ENCODE measurements at regions not wholly inside any gene's neighbourhood (a gene's known extent, or its start where the extent isn't known, plus 50 kb on each side); places are given as distances from the start of the nearest gene placed in this dataset.

- no peak overlapping the region for H3K9ac ChIP-seq (ENCODE audit: low read length)
- no peak overlapping the region for H3K27ac ChIP-seq (ENCODE audit: low read depth, low read length)
- H3K9me3 ChIP-seq (ENCODE audit: low read length) = no peaks in the 10 kb centered on the region
- no peak overlapping the region for H3K4me3 ChIP-seq (ENCODE audit: low read depth in 1 of 2, low read length in 2 of 2)
- peaks cover 4% of the 10 kb centered on the region for H3K4me1 ChIP-seq (ENCODE audit: insufficient read depth, low read length)
- H3K27me3 ChIP-seq (ENCODE audit: control insufficient read depth in 1 of 2, insufficient read depth in 2 of 2, low read length in 2 of 2) = no peaks in the 10 kb centered on the region
- H3K36me3 ChIP-seq (ENCODE audit: insufficient read depth, low read length) = no peaks in the 10 kb centered on the region
Measured at GRCh38 chr9:118962426-118962825, 406.8 kb downstream of the BRINP1 start.

GRCh38 chr9:118963674-118964073, 405.6 kb downstream of the BRINP1 start:
- Histone ChIP-seq H3K9me3 (ENCODE audit: low read length) (no peaks in the 10 kb centered on the region), H3K36me3 (ENCODE audit: insufficient read depth, low read length) (no peaks in the 10 kb centered on the region), H3K27me3 (ENCODE audit: control insufficient read depth in 1 of 2, insufficient read depth in 2 of 2, low read length in 2 of 2) (no peaks in the 10 kb centered on the region), H3K27ac (ENCODE audit: low read depth, low read length) (no peak overlapping the region), H3K9ac (ENCODE audit: low read length) (no peak overlapping the region), H3K4me1 (ENCODE audit: insufficient read depth, low read length) (peaks cover 4% of the 10 kb centered on the region), H3K4me3 (ENCODE audit: low read depth in 1 of 2, low read length in 2 of 2) (no peak overlapping the region)

DNA sequence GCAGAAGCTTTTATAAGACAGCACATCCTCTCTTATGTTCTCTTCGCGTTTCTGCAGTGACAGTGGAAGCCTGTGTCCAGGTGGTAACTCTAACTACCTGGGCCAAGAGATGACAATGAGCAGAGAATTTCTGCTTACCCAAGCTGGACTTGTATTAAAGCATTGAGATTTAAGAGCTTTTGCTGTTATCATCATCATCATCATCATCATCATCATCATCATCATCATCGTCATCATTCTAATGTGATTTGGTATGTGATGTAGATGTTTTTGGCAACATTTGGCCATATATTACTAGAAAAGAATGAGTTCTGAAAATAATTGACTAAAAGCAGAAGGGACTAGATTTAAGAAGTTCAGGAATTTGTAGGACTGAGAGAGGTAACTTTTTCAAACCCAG, 401.3 kb downstream of the BRINP1 start:
- no peaks in the 10 kb centered on the region for H3K36me3 ChIP-seq (ENCODE audit: insufficient read depth, low read length)
- H3K9ac ChIP-seq (ENCODE audit: low read length) = no peak overlapping the region
- no peaks in the 10 kb centered on the region for H3K4me1 ChIP-seq (ENCODE audit: insufficient read depth, low read length)
- no peaks in the 10 kb centered on the region for H3K9me3 ChIP-seq (ENCODE audit: low read length)
- H3K27me3 ChIP-seq (ENCODE audit: control insufficient read depth in 1 of 2, insufficient read depth in 2 of 2, low read length in 2 of 2) = no peaks in the 10 kb centered on the region
- H3K27ac ChIP-seq (ENCODE audit: low read depth, low read length) = no peak overlapping the region
- H3K4me3 ChIP-seq (ENCODE audit: low read depth in 1 of 2, low read length in 2 of 2) = no peak overlapping the region

GRCh38 chr9:118975736-118976135, 393.5 kb downstream of the BRINP1 start:
- no peak overlapping the region for H3K27ac ChIP-seq (ENCODE audit: low read depth, low read length)
- no peaks in the 10 kb centered on the region for H3K9me3 ChIP-seq (ENCODE audit: low read length)
- H3K36me3 ChIP-seq (ENCODE audit: insufficient read depth, low read length) = no peaks in the 10 kb centered on the region
- H3K4me1 ChIP-seq (ENCODE audit: insufficient read depth, low read length) = no peaks in the 10 kb centered on the region
- no peaks in the 10 kb centered on the region for H3K27me3 ChIP-seq (ENCODE audit: control insufficient read depth in 1 of 2, insufficient read depth in 2 of 2, low read length in 2 of 2)
- H3K4me3 ChIP-seq (ENCODE audit: low read depth in 1 of 2, low read length in 2 of 2) = no peak overlapping the region
- H3K9ac ChIP-seq (ENCODE audit: low read length) = no peak overlapping the region

- Histone ChIP-seq H3K9ac (ENCODE audit: low read length) (no peak overlapping the region), H3K27me3 (ENCODE audit: control insufficient read depth in 1 of 2, insufficient read depth in 2 of 2, low read length in 2 of 2) (no peaks in the 10 kb centered on the region), H3K9me3 (ENCODE audit: low read length) (no peaks in the 10 kb centered on the region), H3K4me3 (ENCODE audit: low read depth in 1 of 2, low read length in 2 of 2) (no peak overlapping the region), H3K27ac (ENCODE audit: low read depth, low read length) (no peak overlapping the region), H3K36me3 (ENCODE audit: insufficient read depth, low read length) (no peaks in the 10 kb centered on the region), H3K4me1 (ENCODE audit: insufficient read depth, low read length) (no peaks in the 10 kb centered on the region)
Measured at GRCh38 chr9:118976160-118976559, 393.1 kb downstream of the BRINP1 start.

GRCh38 chr9:118984607-118985006, 384.6 kb downstream of the BRINP1 start:
- no peak overlapping the region for H3K9ac ChIP-seq (ENCODE audit: low read length)
- H3K27ac ChIP-seq (ENCODE audit: low read depth, low read length) = no peak overlapping the region
- H3K4me3 ChIP-seq (ENCODE audit: low read depth in 1 of 2, low read length in 2 of 2) = no peak overlapping the region
- H3K4me1 ChIP-seq (ENCODE audit: insufficient read depth, low read length) = no peaks in the 10 kb centered on the region
- no peaks in the 10 kb centered on the region for H3K27me3 ChIP-seq (ENCODE audit: control insufficient read depth in 1 of 2, insufficient read depth in 2 of 2, low read length in 2 of 2)
- no peaks in the 10 kb centered on the region for H3K9me3 ChIP-seq (ENCODE audit: low read length)
- no peaks in the 10 kb centered on the region for H3K36me3 ChIP-seq (ENCODE audit: insufficient read depth, low read length)

- Histone ChIP-seq H3K27me3 (ENCODE audit: control insufficient read depth in 1 of 2, insufficient read depth in 2 of 2, low read length in 2 of 2) (no peaks in the 10 kb centered on the region), H3K9ac (ENCODE audit: low read length) (no peak overlapping the region), H3K4me1 (ENCODE audit: insufficient read depth, low read length) (no peaks in the 10 kb centered on the region), H3K36me3 (ENCODE audit: insufficient read depth, low read length) (no peaks in the 10 kb centered on the region), H3K4me3 (ENCODE audit: low read depth in 1 of 2, low read length in 2 of 2) (no peak overlapping the region), H3K27ac (ENCODE audit: low read depth, low read length) (no peak overlapping the region), H3K9me3 (ENCODE audit: low read length) (no peaks in the 10 kb centered on the region)
Measured at GRCh38 chr9:118985851-118986250, 383.4 kb downstream of the BRINP1 start.

GRCh38 chr9:118987167-118987566, 382.1 kb downstream of the BRINP1 start:
- no peak overlapping the region for H3K27ac ChIP-seq (ENCODE audit: low read depth, low read length)
- H3K4me3 ChIP-seq (ENCODE audit: low read depth in 1 of 2, low read length in 2 of 2) = no peak overlapping the region
- H3K4me1 ChIP-seq (ENCODE audit: insufficient read depth, low read length) = no peaks in the 10 kb centered on the region
- no peaks in the 10 kb centered on the region for H3K36me3 ChIP-seq (ENCODE audit: insufficient read depth, low read length)
- H3K27me3 ChIP-seq (ENCODE audit: control insufficient read depth in 1 of 2, insufficient read depth in 2 of 2, low read length in 2 of 2) = no peaks in the 10 kb centered on the region
- H3K9ac ChIP-seq (ENCODE audit: low read length) = no peak overlapping the region
- H3K9me3 ChIP-seq (ENCODE audit: low read length) = no peaks in the 10 kb centered on the region

GRCh38 chr9:118990949-118991348, 378.3 kb downstream of the BRINP1 start:
- H3K4me3 ChIP-seq (ENCODE audit: low read depth in 1 of 2, low read length in 2 of 2) = no peak overlapping the region
- no peaks in the 10 kb centered on the region for H3K4me1 ChIP-seq (ENCODE audit: insufficient read depth, low read length)
- no peaks in the 10 kb centered on the region for H3K9me3 ChIP-seq (ENCODE audit: low read length)
- no peaks in the 10 kb centered on the region for H3K27me3 ChIP-seq (ENCODE audit: control insufficient read depth in 1 of 2, insufficient read depth in 2 of 2, low read length in 2 of 2)
- H3K36me3 ChIP-seq (ENCODE audit: insufficient read depth, low read length) = no peaks in the 10 kb centered on the region
- no peak overlapping the region for H3K9ac ChIP-seq (ENCODE audit: low read length)
- H3K27ac ChIP-seq (ENCODE audit: low read depth, low read length) = no peak overlapping the region

GRCh38 chr9:118991366-118992285, 377.6 kb downstream of the BRINP1 start:
- H3K36me3 ChIP-seq (ENCODE audit: insufficient read depth, low read length) = no peaks in the 10 kb centered on the region
- no peaks in the 10 kb centered on the region for H3K4me1 ChIP-seq (ENCODE audit: insufficient read depth, low read length)
- no peaks in the 10 kb centered on the region for H3K9me3 ChIP-seq (ENCODE audit: low read length)
- H3K9ac ChIP-seq (ENCODE audit: low read length) = no peak overlapping the region
- H3K4me3 ChIP-seq (ENCODE audit: low read depth in 1 of 2, low read length in 2 of 2) = no peak overlapping the region
- no peak overlapping the region for H3K27ac ChIP-seq (ENCODE audit: low read depth, low read length)
- no peaks in the 10 kb centered on the region for H3K27me3 ChIP-seq (ENCODE audit: control insufficient read depth in 1 of 2, insufficient read depth in 2 of 2, low read length in 2 of 2)

DNA sequence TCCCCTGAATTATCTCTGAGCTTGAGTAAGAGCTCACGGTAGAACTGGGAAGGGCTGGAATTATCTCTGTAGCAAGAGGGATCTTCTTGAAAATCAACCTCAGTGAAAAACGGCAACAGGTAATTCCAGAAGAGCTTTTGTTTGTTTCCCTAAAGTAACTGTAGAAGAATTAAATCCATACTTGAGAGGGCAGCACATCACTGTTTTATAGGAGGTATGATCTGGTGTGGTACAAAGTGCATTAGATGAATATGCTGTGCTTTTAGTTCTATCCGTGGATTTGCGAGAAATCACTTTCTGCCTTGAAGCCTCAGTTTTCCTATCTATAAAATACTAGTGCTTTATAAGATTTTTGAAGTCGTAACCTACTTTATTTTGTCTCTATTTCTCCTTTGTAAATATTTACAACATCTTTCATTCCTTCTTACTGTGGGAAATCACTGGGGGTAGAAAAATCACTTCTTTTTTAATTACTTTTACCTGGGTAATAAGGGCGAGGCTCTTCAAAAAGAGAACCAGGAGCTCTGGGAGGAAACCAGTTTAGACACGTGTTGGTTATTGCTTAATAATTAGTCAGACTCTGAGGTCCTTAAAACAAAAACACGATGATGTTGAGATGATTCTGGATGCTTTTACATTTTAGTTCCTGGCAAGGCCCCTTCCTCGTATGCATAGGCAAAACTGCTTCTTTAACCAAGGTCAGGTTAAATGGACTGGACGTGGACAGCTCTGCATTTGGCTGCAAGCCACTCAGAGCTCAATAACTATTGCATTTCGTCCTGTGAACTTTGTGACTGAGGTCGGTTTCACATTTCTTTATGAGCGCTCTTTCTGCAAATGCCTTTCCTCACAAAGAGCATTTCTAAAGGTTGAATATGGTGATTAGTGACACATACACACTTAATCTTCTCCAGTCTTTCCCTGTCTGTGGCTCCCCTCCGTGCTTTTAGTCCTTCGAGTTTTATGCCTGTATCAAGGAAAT, 376.1 kb downstream of the BRINP1 start:
- Histone ChIP-seq H3K9me3 (ENCODE audit: low read length) (no peaks in the 10 kb centered on the region), H3K9ac (ENCODE audit: low read length) (no peak overlapping the region), H3K27me3 (ENCODE audit: control insufficient read depth in 1 of 2, insufficient read depth in 2 of 2, low read length in 2 of 2) (no peaks in the 10 kb centered on the region), H3K4me1 (ENCODE audit: insufficient read depth, low read length) (no peaks in the 10 kb centered on the region), H3K4me3 (ENCODE audit: low read depth in 1 of 2, low read length in 2 of 2) (no peak overlapping the region), H3K36me3 (ENCODE audit: insufficient read depth, low read length) (no peaks in the 10 kb centered on the region), H3K27ac (ENCODE audit: low read depth, low read length) (no peak overlapping the region)

Data from muscle layer of colon (tissue), 2 donors.